GM21381 (cell line): ENCODE measurements at regions not wholly inside any gene's neighbourhood (a gene's known extent, or its start where the extent isn't known, plus 50 kb on each side); places are given as distances from the start of the nearest gene placed in this dataset.
"Not testable (repeated sequence)": the region's sequence is repeated elsewhere in the genome, so short reads cannot be mapped to it uniquely, and the experiment has no call there.

ENCODE experiments used
- ATAC-seq: cut with Tn5 transposase; IDR thresholded peaks from one replicate; pipeline ENCODE4 v1.9.1; 2021; ENCODE audit warnings: mild to moderate bottlenecking, moderate library complexity; ENCODE audit not compliant: unreplicated experiment

- not testable (repeated sequence) for ATAC-seq
These were observed 141.1 kb downstream of the SLCO4C1 start for GRCh38 chr5:102154791-102155605.

- ATAC-seq: no peak
These were observed 141.8 kb downstream of the SLCO4C1 start for GRCh38 chr5:102154291-102154690.

GRCh38 chr5:102153003-102153759 lies 142.9 kb downstream of the SLCO4C1 start:
- peak; percentile 89 for ATAC-seq

- no peak for ATAC-seq
These were observed 157.1 kb downstream of the SLCO4C1 start for GRCh38 chr5:102139029-102139428.

- ATAC-seq: no peak
These were observed 157.8 kb downstream of the SLCO4C1 start for GRCh38 chr5:102138243-102138653.

GRCh38 chr5:102130890-102131289 lies 165.2 kb downstream of the SLCO4C1 start:
- no peak for ATAC-seq

GRCh38 chr5:102130386-102130785 lies 165.7 kb downstream of the SLCO4C1 start:
- ATAC-seq: no peak

GRCh38 chr5:102119252-102119651 lies 176.8 kb downstream of the SLCO4C1 start:
- no peak for ATAC-seq

GRCh38 chr5:102115736-102116135 lies 180.3 kb downstream of the SLCO4C1 start:
- ATAC-seq: no peak

- ATAC-seq: no peak
These were observed 181.5 kb downstream of the SLCO4C1 start for GRCh38 chr5:102114525-102115069.

GRCh38 chr5:102107865-102108264 lies 188.2 kb downstream of the SLCO4C1 start:
- ATAC-seq: no peak

GRCh38 chr5:102106599-102106998 lies 189.5 kb downstream of the SLCO4C1 start:
- ATAC-seq: no peak

- ATAC-seq: no peak
These were observed 196.2 kb downstream of the SLCO4C1 start for GRCh38 chr5:102099766-102100331.

GRCh38 chr5:102099083-102099482 lies 197.0 kb downstream of the SLCO4C1 start:
- not testable (repeated sequence) for ATAC-seq

- not testable (repeated sequence) for ATAC-seq
These were observed 197.5 kb downstream of the SLCO4C1 start for GRCh38 chr5:102098606-102099005.

- peak; percentile 83 for ATAC-seq
These were observed 205.3 kb downstream of the SLCO4C1 start for GRCh38 chr5:102090770-102091169.

GRCh38 chr5:102089883-102090282 lies 206.2 kb downstream of the SLCO4C1 start:
- ATAC-seq: no peak

GRCh38 chr5:102087906-102088305 lies 208.2 kb downstream of the SLCO4C1 start:
- ATAC-seq: no peak

GRCh38 chr5:102080288-102080687 lies 215.8 kb downstream of the SLCO4C1 start:
- no peak for ATAC-seq

GRCh38 chr5:102077920-102078319 lies 218.2 kb downstream of the SLCO4C1 start:
- ATAC-seq: no peak

- ATAC-seq: no peak
These were observed 226.1 kb downstream of the SLCO4C1 start for GRCh38 chr5:102069974-102070373.
